Hypothalamus (tissue), 51 donors: ENCODE measurements at regions not wholly inside any gene's neighbourhood (a gene's known extent, or its start where the extent isn't known, plus 50 kb on each side); places are given as distances from the start of the nearest gene placed in this dataset.
A peak's percentile ranks its signal among the peaks of the same experiment; 100 is the strongest.

Experiments
- DNase-seq, 51 donors: peaks; one replicate each; lab custom pipeline; 2025; lab: John Stamatoyannopoulos, UW

GRCh38 chr3:124395162-124395561 lies 335.1 kb upstream of the UMPS start:
- no peak for DNase-seq

GRCh38 chr3:124395584-124396338 lies 334.5 kb upstream of the UMPS start:
- DNase-seq, result no peak

GRCh38 chr3:124396339-124396950 lies 333.8 kb upstream of the UMPS start:
- no peak for DNase-seq

- DNase-seq, result no peak
Observed at GRCh38 chr3:124397088-124397487, 333.2 kb upstream of the UMPS start.

- no peak for DNase-seq
Observed at GRCh38 chr3:124398594-124398993, 331.7 kb upstream of the UMPS start.

- DNase-seq, result no peak
Observed at GRCh38 chr3:124401843-124402242, 328.4 kb upstream of the UMPS start.

- no peak for DNase-seq
Observed at GRCh38 chr3:124402791-124403190, 327.5 kb upstream of the UMPS start.

- DNase-seq, result no peak
Observed at GRCh38 chr3:124404621-124405020, 325.6 kb upstream of the UMPS start.

GRCh38 chr3:124407260-124407659 lies 323.0 kb upstream of the UMPS start:
- no peak for DNase-seq

GRCh38 chr3:124409650-124410275 lies 320.5 kb upstream of the UMPS start:
- no peak for DNase-seq

- no peak for DNase-seq
Observed at GRCh38 chr3:124410471-124410870, 319.8 kb upstream of the UMPS start.

- no peak for DNase-seq
Observed at GRCh38 chr3:124411728-124412127, 318.5 kb upstream of the UMPS start.

- no peak for DNase-seq
Observed at GRCh38 chr3:124412644-124413043, 317.6 kb upstream of the UMPS start.

- DNase-seq, result no peak
Observed at GRCh38 chr3:124413393-124413792, 316.9 kb upstream of the UMPS start.

- DNase-seq, result peak in 2 of 51 donors; percentile 12 to 16
Observed at GRCh38 chr3:124413989-124414598, 316.2 kb upstream of the UMPS start.

GRCh38 chr3:124415446-124415960 lies 314.7 kb upstream of the UMPS start:
- no peak for DNase-seq

GRCh38 chr3:124419303-124419702 lies 310.9 kb upstream of the UMPS start:
- DNase-seq, result no peak

GRCh38 chr3:124420392-124420791 lies 309.9 kb upstream of the UMPS start:
- DNase-seq, result peak in 1 of 51 donors; percentile 55

GRCh38 chr3:124422805-124423204 lies 307.4 kb upstream of the UMPS start:
- DNase-seq, result no peak

GRCh38 chr3:124424396-124424795 lies 305.9 kb upstream of the UMPS start:
- DNase-seq, result no peak

GRCh38 chr3:124425972-124426371 lies 304.3 kb upstream of the UMPS start:
- no peak for DNase-seq
